HG03175 (cell line): ENCODE measurements at regions not wholly inside any gene's neighbourhood (a gene's known extent, or its start where the extent isn't known, plus 50 kb on each side); places are given as distances from the start of the nearest gene placed in this dataset.
"Not testable (repeated sequence)": the region's sequence is repeated elsewhere in the genome, so short reads cannot be mapped to it uniquely, and the experiment has no call there.

ENCODE experiments used
- ATAC-seq: cut with Tn5 transposase; IDR thresholded peaks from one replicate; pipeline ENCODE4 v1.9.1; 2021; ENCODE audit warnings: mild to moderate bottlenecking, moderate library complexity; ENCODE audit not compliant: unreplicated experiment

DNA sequence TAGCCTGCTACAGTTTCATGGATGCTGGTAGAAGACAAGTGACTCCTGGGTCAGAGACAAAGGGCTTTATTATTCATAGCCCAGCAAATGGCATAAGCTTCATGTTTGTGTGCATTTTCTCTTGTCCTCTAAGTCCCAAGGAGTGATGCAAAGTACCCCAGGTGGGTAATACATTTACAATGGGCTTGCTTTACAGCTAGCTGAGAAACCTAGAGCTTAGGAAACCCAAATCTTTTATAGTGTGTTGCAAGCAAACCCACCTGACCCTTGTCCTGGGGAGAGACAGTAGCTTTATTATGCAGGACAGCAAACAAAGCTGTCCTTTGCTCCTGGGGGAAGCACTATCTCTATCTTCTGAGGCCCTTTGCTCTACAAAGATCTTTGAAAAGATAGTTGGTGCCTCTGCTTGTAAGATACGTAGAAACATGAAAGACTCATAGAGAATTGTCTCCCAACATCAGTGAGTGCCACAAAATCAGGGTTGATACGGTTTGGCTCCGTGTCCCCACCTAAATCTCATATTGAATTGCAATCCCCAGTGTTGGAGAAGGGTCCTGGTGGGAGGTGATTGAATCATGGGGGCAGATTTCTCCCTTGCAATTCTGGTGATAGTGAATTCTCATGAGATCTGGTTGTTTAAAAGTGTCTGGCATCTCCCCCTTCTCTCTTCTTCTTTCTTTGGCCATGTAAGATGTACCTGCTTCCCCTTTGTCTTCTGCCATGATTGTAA is 315.8 kb upstream of the USP24 start:
- no peak for ATAC-seq

DNA sequence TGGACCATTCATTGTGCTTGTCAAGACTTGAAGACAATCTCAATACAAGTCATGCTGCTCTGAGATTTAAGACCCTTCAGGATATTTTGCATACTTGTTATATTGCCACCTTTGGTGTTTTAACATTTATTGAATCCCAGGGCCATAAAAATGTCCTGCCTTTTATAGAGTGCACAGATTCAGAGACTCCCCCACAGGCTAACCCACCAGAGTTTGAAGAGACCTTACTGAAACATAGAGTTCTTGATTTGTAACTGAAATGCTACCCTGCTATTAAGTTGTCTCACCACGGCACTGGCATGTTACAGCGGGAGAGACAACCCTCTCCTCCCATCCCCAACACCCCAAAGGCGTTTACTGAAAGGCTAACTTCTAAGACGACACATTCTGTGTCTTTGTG is 313.9 kb upstream of the USP24 start:
- no peak for ATAC-seq

- ATAC-seq: no peak
Observed at GRCh38 chr1:55527831-55528230, 312.7 kb upstream of the USP24 start.

- ATAC-seq: no peak
Observed at GRCh38 chr1:55526716-55527115, 311.6 kb upstream of the USP24 start.

DNA sequence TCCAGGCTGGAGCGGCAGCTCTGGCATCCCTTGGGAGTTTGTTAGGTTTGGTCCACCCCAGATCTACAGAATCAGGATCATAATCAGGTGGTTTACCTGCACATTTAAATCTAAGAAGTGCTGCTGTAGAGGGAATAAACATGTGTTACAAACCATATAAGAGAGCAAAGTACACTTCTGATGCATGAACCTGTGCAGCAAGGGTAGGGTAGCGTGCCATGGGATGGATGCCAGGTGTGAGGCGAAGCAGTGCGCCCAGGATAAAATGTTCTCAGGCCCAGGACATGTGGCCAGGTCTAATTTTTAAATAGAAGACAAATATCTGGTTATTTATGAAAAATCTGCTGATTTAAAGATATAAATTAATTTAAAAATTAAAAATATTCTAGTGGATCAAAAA is 308.8 kb upstream of the USP24 start:
- no peak for ATAC-seq

- no peak for ATAC-seq
Observed at GRCh38 chr1:55522982-55523381, 307.8 kb upstream of the USP24 start.

GRCh38 chr1:55522353-55522903 is 307.3 kb upstream of the USP24 start:
- ATAC-seq: no peak

DNA sequence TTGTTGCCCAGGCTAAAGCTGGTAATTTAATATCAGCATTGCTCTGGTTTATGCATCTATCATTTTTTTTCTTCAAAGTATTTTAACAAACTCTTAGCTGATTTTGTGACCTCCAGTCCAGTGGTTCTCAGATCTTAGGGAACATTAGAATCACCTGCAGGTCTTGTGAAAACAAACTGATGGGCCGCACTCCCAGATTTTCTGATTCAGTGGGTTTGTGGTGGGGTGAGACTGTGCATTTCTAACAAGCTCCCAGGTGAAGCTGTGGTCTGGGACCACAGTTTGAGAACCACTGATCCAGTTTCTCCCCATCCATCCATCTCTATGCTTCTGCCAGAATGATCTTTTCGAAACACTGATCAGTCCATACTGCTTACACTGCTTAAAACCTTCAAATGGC is 305.7 kb upstream of the USP24 start:
- ATAC-seq: no peak

GRCh38 chr1:55519937-55520683 is 304.9 kb upstream of the USP24 start:
- no peak for ATAC-seq

- no peak for ATAC-seq
Observed at GRCh38 chr1:55519276-55519675, 304.1 kb upstream of the USP24 start.

DNA sequence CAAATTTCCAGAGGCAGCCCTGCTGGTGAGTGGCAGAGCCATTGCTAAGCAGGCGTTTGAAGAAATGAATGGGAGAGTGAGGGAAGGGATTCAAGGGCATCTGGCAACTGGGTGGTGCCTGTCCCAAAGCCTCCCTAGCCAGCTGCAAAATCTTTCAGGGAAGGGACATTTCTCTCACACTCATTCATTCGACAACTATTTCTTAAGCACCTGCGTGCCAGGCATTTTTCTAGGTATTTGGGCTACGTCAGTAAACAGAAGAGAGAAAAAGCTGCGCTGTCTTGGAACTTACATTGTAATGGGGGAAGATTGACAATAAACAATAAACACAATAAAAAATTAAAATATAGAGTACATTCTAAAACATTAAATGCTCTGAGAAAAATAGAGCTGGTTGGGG is 301.9 kb upstream of the USP24 start:
- ATAC-seq: no peak

DNA sequence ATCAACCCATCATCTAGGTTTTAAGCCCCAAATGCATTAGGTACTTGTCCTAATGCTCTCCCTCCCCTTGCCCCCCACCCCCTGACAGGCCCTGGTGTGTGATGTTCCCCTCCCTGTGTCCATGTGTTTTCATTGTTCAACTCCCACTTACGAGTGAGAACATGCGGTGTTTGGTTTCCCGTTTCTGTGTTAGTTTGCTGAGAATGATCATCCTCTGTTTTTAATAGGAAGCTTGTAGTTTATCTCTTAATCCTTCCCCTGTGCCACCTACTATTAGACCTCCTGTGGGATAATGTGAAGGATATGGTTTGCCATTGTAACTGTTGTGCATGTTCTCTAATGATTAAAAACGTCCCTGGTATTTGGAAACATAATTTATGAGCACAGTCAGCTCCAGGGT is 299.4 kb upstream of the USP24 start:
- ATAC-seq: not testable (repeated sequence)

DNA sequence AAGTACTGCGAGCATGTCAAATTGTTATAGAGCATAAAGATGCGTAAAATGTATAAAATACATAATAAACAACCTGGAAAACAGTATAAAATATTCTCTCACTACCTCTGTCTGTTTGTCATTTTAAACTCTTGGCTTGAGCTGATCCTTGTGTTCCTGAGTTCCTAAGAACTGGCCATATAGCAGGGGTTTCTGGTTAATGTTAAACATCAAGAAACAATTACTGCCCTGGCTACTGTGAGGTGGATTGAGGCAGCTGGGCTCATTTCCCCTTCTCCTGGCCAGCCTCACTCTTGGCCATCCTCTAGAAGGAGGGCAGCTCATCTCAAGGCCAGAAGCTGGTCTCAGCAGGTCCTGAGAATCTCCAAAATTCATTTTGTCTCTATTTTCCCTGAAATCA is 297.3 kb upstream of the USP24 start:
- ATAC-seq: no peak

DNA sequence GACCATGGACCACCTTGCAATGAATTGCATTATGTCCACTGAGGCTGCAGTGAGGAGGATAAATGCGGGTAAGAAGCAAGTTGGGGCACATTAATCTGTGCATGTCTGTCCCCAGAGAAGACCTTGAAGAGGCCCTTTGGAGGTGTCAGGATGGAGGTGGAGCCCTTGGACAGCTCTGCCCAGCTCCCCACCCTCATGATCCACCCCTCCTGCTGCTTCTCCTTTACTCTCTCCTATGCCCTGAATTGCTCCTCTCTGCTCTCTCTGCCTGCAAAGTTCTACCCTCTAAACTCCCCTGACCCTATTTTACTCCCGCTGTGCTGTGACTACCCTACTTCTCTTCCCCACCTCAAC is 292.4 kb upstream of the USP24 start:
- no peak for ATAC-seq

DNA sequence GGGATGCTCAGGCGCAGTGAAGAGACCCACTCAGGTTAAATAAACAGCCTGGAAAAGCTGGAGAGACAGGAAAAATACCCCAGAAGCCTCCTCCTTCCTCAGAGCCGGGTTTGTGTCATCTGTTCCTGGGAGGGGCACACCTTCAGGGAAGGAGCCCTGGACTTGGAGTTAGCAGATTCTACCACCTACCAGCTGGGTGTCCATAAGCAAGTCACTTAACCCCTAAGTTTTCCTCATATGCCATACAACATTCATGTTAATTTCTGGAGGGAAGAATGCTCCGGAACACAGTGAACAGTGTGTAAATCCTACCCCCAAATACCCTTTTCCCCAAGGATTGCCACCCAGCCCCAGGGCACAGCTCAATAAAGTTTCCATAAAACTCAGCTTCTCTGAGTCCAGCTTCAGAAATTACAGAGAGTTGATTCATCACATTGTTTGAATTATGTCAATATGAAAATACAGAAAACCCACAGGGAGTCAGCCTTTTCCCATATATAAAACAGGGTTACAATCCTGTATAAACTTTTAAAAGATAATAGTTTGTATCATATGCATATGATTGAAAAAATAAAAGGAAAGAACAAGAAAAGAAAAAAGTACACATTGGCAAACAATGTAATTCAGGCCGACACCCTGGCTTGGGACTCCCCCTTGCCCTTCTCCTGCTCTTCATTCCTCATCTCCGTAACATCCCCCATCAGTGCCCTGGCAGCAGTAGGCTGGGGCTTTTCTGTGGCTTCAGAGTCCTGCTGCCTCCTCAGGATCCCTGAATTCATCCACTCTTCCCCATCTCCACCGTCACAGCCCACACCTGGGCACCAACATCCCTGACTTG is 291.8 kb upstream of the USP24 start:
- ATAC-seq: no peak

GRCh38 chr1:55505326-55505725 is 290.2 kb upstream of the USP24 start:
- ATAC-seq: no peak

GRCh38 chr1:55504306-55504731 is 289.2 kb upstream of the USP24 start:
- ATAC-seq: no peak

DNA sequence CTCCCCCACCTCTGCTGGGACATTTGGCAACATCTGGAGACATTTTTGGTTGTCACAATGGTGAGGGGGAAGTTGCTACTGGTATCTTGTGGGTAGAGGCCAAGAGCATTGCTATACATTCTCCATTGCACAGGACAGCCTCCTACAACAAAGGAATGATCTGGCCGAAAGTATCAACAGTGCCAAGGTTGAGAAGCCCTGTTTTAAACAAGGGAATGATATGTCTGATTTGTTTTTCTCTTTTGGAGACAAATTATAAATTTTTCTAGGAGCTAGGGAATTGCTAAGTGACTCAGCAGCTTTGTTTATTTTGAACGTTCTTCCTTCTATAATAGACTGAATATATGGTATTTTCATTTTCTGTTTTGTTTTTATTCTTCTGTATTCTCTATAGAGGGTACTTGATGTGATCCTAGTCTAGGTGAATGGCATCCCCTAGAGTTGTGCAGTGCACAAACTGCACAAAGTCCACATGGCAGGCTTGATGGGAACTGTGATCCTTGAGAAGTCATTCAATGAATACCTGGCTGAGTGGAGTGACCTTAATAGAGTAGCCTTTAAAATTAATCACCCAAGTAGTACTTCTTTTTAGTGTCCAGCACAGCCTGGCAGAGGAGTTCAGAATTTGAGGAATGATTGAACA is 288.6 kb upstream of the USP24 start:
- ATAC-seq: no peak

GRCh38 chr1:55500601-55501000 is 285.4 kb upstream of the USP24 start:
- ATAC-seq: no peak

GRCh38 chr1:55490547-55490946 is 275.4 kb upstream of the USP24 start:
- no peak for ATAC-seq

DNA sequence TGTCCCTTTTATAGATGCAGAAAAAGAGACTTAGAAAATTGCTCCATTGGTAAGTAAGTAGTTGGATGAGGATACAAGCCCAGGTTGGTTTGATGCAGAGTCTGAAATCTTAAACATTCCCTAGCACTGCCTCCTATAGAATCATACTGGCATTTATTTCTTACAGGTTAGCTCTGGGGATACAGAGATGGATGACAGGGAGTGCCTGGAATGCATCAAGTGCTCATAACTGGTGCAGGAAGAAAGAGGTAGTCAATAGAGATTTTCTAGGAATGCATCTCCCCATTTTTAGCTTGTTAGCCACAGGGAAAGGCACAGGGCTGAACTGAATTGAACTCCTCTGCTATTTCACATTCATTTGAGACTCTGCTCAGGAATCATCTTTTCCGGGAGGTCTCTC is 269.0 kb upstream of the USP24 start:
- no peak for ATAC-seq
